ENCODE measurements at regions not wholly inside any gene's neighbourhood (a gene's known extent, or its start where the extent isn't known, plus 50 kb on each side); places are given as distances from the start of the nearest gene placed in this dataset.

GRCh38 chr5:174251305-174252000 is 205.9 kb downstream of the NSG2 start:
- no peaks in the 10 kb centered on the region for H3K4me1 ChIP-seq
- H3K4me3 ChIP-seq = no peak overlapping the region
- no peaks in the 10 kb centered on the region for H3K9me3 ChIP-seq
- WGBS, 2 donors = 55 to 72% methylated on average over 5 of the region's 5 CpGs
- H3K27ac ChIP-seq = no peak overlapping the region
- no peak for TF ChIP-seq CTCF (IDR thresholded peaks at IDR 0.05)
- TF ChIP-seq POLR2A (IDR thresholded peaks at IDR 0.05) = no peak
- H3K36me3 ChIP-seq = no peaks in the 10 kb centered on the region
- DNase-seq (ENCODE audit: low spot score in 2 of 2) = no peak
- no peaks in the 10 kb centered on the region for H3K27me3 ChIP-seq

- no peaks in the 10 kb centered on the region for H3K4me1 ChIP-seq
- WGBS, 2 donors = 22 to 29% methylated on average over 1 of the region's 1 CpG
- H3K9me3 ChIP-seq = no peaks in the 10 kb centered on the region
- no peak overlapping the region for H3K27ac ChIP-seq
- no peaks in the 10 kb centered on the region for H3K27me3 ChIP-seq
- DNase-seq (ENCODE audit: low spot score in 2 of 2) = no peak
- no peak for TF ChIP-seq POLR2A (IDR thresholded peaks at IDR 0.05)
- TF ChIP-seq CTCF (IDR thresholded peaks at IDR 0.05) = no peak
- TF ChIP-seq EP300 (IDR thresholded peaks at IDR 0.05) = no peak
- H3K36me3 ChIP-seq = no peaks in the 10 kb centered on the region
- H3K4me3 ChIP-seq = no peak overlapping the region
These were observed 206.6 kb downstream of the NSG2 start for GRCh38 chr5:174252121-174252520.

- no peak overlapping the region for H3K27ac ChIP-seq
- DNase-seq (ENCODE audit: low spot score in 2 of 2) = no peak
- H3K4me1 ChIP-seq = no peaks in the 10 kb centered on the region
- no peak for TF ChIP-seq POLR2A (IDR thresholded peaks at IDR 0.05)
- TF ChIP-seq CTCF (IDR thresholded peaks at IDR 0.05) = no peak
- TF ChIP-seq EP300 (IDR thresholded peaks at IDR 0.05) = no peak
- 83 to 87% methylated on average over 8 of the region's 8 CpGs for WGBS, 2 donors
- H3K27me3 ChIP-seq = no peaks in the 10 kb centered on the region
- H3K4me3 ChIP-seq = no peak overlapping the region
- H3K36me3 ChIP-seq = no peaks in the 10 kb centered on the region
- H3K9me3 ChIP-seq = no peaks in the 10 kb centered on the region
These were observed 214.4 kb downstream of the NSG2 start for GRCh38 chr5:174259696-174260420.

GRCh38 chr5:174271316-174271715 is 225.8 kb downstream of the NSG2 start:
- Histone ChIP-seq H3K4me3 (no peak overlapping the region), H3K4me1 (no peaks in the 10 kb centered on the region), H3K27me3 (no peaks in the 10 kb centered on the region), H3K36me3 (no peaks in the 10 kb centered on the region), H3K9me3 (peaks cover 0 to 30% (median 4%) of the 10 kb centered on the region in 4 donors), H3K27ac (no peak overlapping the region)
- TF ChIP-seq CTCF (IDR thresholded peaks at IDR 0.05) = no peak
- TF ChIP-seq EP300 (IDR thresholded peaks at IDR 0.05) = no peak
- no peak for TF ChIP-seq POLR2A (IDR thresholded peaks at IDR 0.05)
- WGBS, 2 donors = 62 to 63% methylated on average over 1 of the region's 1 CpG
- DNase-seq (ENCODE audit: low spot score in 2 of 2) = no peak

GRCh38 chr5:174272671-174273070 is 227.2 kb downstream of the NSG2 start:
- WGBS, 2 donors = 74 to 83% methylated on average over 2 of the region's 2 CpGs
- DNase-seq (ENCODE audit: low spot score in 2 of 2) = no peak
- H3K9me3 ChIP-seq = peaks cover 0 to 29% (median 3%) of the 10 kb centered on the region in 4 donors
- no peak overlapping the region for H3K27ac ChIP-seq
- H3K36me3 ChIP-seq = no peaks in the 10 kb centered on the region
- H3K27me3 ChIP-seq = no peaks in the 10 kb centered on the region
- H3K4me1 ChIP-seq = no peaks in the 10 kb centered on the region
- H3K4me3 ChIP-seq = no peak overlapping the region
- TF ChIP-seq EP300 (IDR thresholded peaks at IDR 0.05) (no peak), POLR2A (IDR thresholded peaks at IDR 0.05) (no peak), CTCF (IDR thresholded peaks at IDR 0.05) (no peak)

Measured in tibial nerve (tissue), 4 donors.